Loucy (cell line): ENCODE measurements at regions not wholly inside any gene's neighbourhood (a gene's known extent, or its start where the extent isn't known, plus 50 kb on each side); places are given as distances from the start of the nearest gene placed in this dataset.

Experiments used
- H2AFZ ChIP-seq: fragments of 200-600 bp; sonication (generic); 2 replicates; pipeline ENCODE4 v1.6.0; 2016; ENCODE audit warnings: antibody characterized with exemption, mild to moderate bottlenecking, low read length, moderate library complexity
- H3F3A ChIP-seq: fragments of 200-600 bp; 2 replicates; pipeline ENCODE4 v1.6.0; 2016; ENCODE audit warnings: antibody characterized with exemption, low read depth, mild to moderate bottlenecking
- H3K27me3 ChIP-seq: fragments of 200-600 bp; sonication (generic); 2 replicates; pipeline ENCODE4 v1.6.1; 2014; ENCODE audit warnings: low read length, mild to moderate bottlenecking; ENCODE audit not compliant: insufficient read depth, poor library complexity, severe bottlenecking
- H3K36me3 ChIP-seq: fragments of 200-600 bp; sonication (generic); 2 replicates; pipeline ENCODE4 v1.6.1; 2016; ENCODE audit warnings: low read length; ENCODE audit not compliant: insufficient read depth
- H3K4me1 ChIP-seq: fragments of 200-600 bp; sonication (generic); 2 replicates; pipeline ENCODE4 v1.5.1; 2014; ENCODE audit warnings: low read length, mild to moderate bottlenecking; ENCODE audit not compliant: insufficient read depth, poor library complexity, severe bottlenecking
- H3K4me2 ChIP-seq: fragments of 200-600 bp; sonication (generic); 2 replicates; pipeline ENCODE4 v1.6.0; 2014; ENCODE audit warnings: antibody characterized with exemption, low read length, low read depth, mild to moderate bottlenecking; ENCODE audit not compliant: poor library complexity, severe bottlenecking
- H3K4me3 ChIP-seq: fragments of 200-600 bp; sonication (generic); 2 replicates; pipeline ENCODE4 v1.5.1; 2014; ENCODE audit warnings: low read length, mild to moderate bottlenecking, mixed read lengths; ENCODE audit not compliant: poor library complexity, severe bottlenecking
- H3K79me2 ChIP-seq: fragments of 200-600 bp; sonication (generic); 2 replicates; pipeline ENCODE4 v1.6.1; 2014; ENCODE audit warnings: low read length; ENCODE audit not compliant: insufficient read depth
- H3K9ac ChIP-seq: fragments of 200-600 bp; sonication (generic); 2 replicates; pipeline ENCODE4 v1.6.0; 2014; ENCODE audit warnings: mild to moderate bottlenecking, low read depth, low read length, moderate library complexity; ENCODE audit not compliant: poor library complexity, severe bottlenecking
- H3K9me2 ChIP-seq: fragments of 200-600 bp; sonication (generic); replicated peaks from 2 replicates; pipeline ENCODE4 v1.6.1; 2016; ENCODE audit warnings: low read depth, low read length, mixed read lengths
- H3K9me3 ChIP-seq: fragments of 200-600 bp; sonication (generic); 2 replicates; pipeline ENCODE4 v1.6.1; 2014; ENCODE audit warnings: mild to moderate bottlenecking, antibody characterized with exemption, low read length, low read depth; ENCODE audit not compliant: insufficient read depth
- H4K20me1 ChIP-seq: fragments of 200-600 bp; sonication (generic); 2 replicates; pipeline ENCODE4 v1.6.0; 2014; ENCODE audit warnings: antibody characterized with exemption, low read length, mild to moderate bottlenecking; ENCODE audit not compliant: insufficient read depth, poor library complexity, severe bottlenecking
- EZH2phosphoT487 ChIP-seq: fragments of 200-600 bp; IDR thresholded peaks from 2 replicates; pipeline ENCODE4 v1.6.1; 2018; ENCODE audit warnings: antibody characterized with exemption, mild to moderate bottlenecking, moderate library complexity, borderline replicate concordance
- TF ChIP-seq, protein P1 (sequence below): fragments of 200-600 bp; sonication (generic); conservative IDR thresholded peaks from 2 replicates; pipeline ENCODE4 v1.5.1; 2014; ENCODE audit warnings: mild to moderate bottlenecking, antibody characterized with exemption, low read length

DNA sequence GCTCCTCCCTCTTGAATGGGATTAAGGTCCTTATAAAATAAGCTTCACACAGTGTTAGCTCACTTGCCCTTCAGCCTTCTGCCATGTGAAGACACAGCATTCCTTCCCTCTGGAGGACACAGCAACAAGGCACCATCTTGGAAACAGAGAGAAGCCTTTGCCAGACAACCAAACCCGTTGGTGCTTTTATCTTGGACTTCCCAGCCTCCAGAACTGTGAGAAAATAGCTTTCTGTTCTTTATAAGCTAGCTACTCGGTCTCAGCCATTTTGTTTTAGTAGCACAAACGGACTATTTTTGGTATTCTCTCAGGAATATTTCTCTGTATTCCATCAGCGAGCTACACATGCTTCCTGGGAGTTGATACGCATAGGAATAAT, 58.6 kb upstream of the IRF2BP2 start:
- no peak overlapping the region for H3K9ac ChIP-seq
- no peaks in the 10 kb centered on the region for H3F3A ChIP-seq
- H3K9me2 ChIP-seq = no peaks in the 10 kb centered on the region
- H4K20me1 ChIP-seq = no peaks in the 10 kb centered on the region
- H3K79me2 ChIP-seq = no peaks in the 10 kb centered on the region
- H3K9me3 ChIP-seq = no peaks in the 10 kb centered on the region
- no peak for TF ChIP-seq EZH2phosphoT487
- TF ChIP-seq, protein P1, sequence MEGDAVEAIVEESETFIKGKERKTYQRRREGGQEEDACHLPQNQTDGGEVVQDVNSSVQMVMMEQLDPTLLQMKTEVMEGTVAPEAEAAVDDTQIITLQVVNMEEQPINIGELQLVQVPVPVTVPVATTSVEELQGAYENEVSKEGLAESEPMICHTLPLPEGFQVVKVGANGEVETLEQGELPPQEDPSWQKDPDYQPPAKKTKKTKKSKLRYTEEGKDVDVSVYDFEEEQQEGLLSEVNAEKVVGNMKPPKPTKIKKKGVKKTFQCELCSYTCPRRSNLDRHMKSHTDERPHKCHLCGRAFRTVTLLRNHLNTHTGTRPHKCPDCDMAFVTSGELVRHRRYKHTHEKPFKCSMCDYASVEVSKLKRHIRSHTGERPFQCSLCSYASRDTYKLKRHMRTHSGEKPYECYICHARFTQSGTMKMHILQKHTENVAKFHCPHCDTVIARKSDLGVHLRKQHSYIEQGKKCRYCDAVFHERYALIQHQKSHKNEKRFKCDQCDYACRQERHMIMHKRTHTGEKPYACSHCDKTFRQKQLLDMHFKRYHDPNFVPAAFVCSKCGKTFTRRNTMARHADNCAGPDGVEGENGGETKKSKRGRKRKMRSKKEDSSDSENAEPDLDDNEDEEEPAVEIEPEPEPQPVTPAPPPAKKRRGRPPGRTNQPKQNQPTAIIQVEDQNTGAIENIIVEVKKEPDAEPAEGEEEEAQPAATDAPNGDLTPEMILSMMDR = no peak
- no peak overlapping the region; the same call in 1 of the 2 replicates for H2AFZ ChIP-seq
- H3K4me3 ChIP-seq = no peak overlapping the region
- no peak overlapping the region for H3K4me2 ChIP-seq
- no peaks in the 10 kb centered on the region for H3K4me1 ChIP-seq
- H3K36me3 ChIP-seq = no peaks in the 10 kb centered on the region
- H3K27me3 ChIP-seq = no peaks in the 10 kb centered on the region

DNA sequence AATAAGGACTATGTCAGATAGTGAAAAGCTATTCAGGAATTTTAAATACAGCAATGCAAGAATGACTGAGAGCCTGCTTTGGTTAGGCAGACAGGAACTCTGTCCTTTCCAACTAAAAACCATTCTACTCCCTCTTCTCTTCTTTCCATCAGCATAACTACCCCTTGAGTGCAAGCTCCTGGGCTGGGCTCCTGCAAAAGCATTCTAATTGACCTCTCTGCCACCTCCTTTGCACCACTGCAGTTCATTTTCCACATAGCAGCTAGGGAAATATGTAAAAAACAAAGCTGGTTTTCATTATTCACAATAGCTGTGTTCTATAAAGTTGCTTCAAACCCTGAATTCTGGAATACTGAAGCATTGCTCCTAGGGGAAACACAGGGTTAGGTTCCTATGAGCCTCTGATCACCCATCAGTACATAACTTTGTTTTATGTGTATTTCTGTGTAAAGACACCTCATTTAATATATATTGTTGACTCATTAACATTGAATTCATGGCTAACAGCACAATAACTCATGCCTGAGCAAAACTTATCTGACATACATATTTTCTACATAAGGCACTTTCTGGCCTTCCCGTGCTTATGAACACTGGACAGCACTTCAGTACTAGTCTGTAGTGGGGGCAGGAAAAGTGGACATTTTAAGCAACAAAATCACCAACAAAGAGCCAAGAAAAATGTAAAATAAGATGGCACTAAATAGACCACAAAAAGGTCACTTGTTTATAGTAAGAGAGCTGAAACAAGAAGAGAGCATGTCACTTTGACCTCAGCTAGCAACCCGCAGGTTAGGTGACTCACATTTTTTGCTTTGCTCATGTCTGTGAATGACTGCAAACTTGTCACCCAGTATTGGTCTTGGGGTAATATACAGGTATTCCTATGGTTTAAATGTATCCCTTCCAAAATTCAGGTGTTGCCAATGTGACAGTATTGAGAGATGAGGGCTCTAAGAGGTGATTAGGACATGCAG, 57.9 kb upstream of the IRF2BP2 start:
- H3K4me3 ChIP-seq = no peak overlapping the region
- no peaks in the 10 kb centered on the region for H3K79me2 ChIP-seq
- no peaks in the 10 kb centered on the region for H3K9me2 ChIP-seq
- H3K9ac ChIP-seq = no peak overlapping the region
- no peaks in the 10 kb centered on the region for H3K4me1 ChIP-seq
- no peaks in the 10 kb centered on the region for H3K36me3 ChIP-seq
- H4K20me1 ChIP-seq = no peaks in the 10 kb centered on the region
- no peaks in the 10 kb centered on the region for H3K27me3 ChIP-seq
- TF ChIP-seq, protein P1 = no peak
- no peak for TF ChIP-seq EZH2phosphoT487
- no peak overlapping the region for H3K4me2 ChIP-seq
- no peaks in the 10 kb centered on the region for H3K9me3 ChIP-seq
- no peaks in the 10 kb centered on the region for H3F3A ChIP-seq
- no peak overlapping the region; the same call in 1 of the 2 replicates for H2AFZ ChIP-seq

DNA sequence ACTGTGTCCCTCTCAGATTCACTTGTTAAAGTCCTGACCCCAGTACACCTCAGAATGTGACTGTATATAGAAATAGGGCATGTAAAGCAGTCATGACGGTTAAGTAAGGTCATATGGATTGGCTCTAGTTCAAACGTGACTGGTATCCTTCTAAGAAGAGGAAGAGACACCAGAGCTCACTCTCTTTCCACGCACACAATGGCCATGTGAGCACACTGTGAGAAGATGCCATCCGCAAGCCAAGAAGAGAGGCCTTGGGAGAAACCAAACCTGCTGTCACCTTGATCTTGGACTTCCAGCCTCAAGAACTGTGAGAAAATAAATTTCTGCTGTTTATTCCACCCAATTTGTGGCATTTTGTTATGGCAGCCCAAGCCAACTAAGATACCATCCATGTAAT, 56.8 kb upstream of the IRF2BP2 start:
- Histone ChIP-seq H3K4me1 (no peaks in the 10 kb centered on the region), H3K9ac (no peak overlapping the region), H3F3A (no peaks in the 10 kb centered on the region), H3K4me3 (no peak overlapping the region), H3K4me2 (no peak overlapping the region), H3K9me2 (no peaks in the 10 kb centered on the region), H3K27me3 (no peaks in the 10 kb centered on the region), H2AFZ (no peak overlapping the region), H3K9me3 (no peaks in the 10 kb centered on the region), H3K36me3 (no peaks in the 10 kb centered on the region), H3K79me2 (no peaks in the 10 kb centered on the region), H4K20me1 (no peaks in the 10 kb centered on the region)
- TF ChIP-seq, protein P1 = no peak
- TF ChIP-seq EZH2phosphoT487 = no peak
